DND-41 (cell line): ENCODE measurements at regions not wholly inside any gene's neighbourhood (a gene's known extent, or its start where the extent isn't known, plus 50 kb on each side); places are given as distances from the start of the nearest gene placed in this dataset.

Source experiments
- EZH2 ChIP-seq: IDR thresholded peaks from 3 replicates; pipeline ENCODE4 v1.6.1; 2012; ENCODE audit warnings: borderline replicate concordance, low read depth, mild to moderate bottlenecking, moderate library complexity, low read length, inconsistent platforms; ENCODE audit not compliant: severe bottlenecking
- TF ChIP-seq, protein P1 (sequence below): IDR thresholded peaks from 2 replicates; pipeline ENCODE4 v1.5.1; 2012; ENCODE audit warnings: borderline replicate concordance, low read length, moderate library complexity, mild to moderate bottlenecking; ENCODE audit not compliant: poor library complexity, severe bottlenecking; ENCODE audit errors: extremely low read depth

GRCh38 chrX:131778269-131779218, 234.7 kb downstream of the OR13H1 start:
- TF ChIP-seq, protein P1, sequence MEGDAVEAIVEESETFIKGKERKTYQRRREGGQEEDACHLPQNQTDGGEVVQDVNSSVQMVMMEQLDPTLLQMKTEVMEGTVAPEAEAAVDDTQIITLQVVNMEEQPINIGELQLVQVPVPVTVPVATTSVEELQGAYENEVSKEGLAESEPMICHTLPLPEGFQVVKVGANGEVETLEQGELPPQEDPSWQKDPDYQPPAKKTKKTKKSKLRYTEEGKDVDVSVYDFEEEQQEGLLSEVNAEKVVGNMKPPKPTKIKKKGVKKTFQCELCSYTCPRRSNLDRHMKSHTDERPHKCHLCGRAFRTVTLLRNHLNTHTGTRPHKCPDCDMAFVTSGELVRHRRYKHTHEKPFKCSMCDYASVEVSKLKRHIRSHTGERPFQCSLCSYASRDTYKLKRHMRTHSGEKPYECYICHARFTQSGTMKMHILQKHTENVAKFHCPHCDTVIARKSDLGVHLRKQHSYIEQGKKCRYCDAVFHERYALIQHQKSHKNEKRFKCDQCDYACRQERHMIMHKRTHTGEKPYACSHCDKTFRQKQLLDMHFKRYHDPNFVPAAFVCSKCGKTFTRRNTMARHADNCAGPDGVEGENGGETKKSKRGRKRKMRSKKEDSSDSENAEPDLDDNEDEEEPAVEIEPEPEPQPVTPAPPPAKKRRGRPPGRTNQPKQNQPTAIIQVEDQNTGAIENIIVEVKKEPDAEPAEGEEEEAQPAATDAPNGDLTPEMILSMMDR: no peak
- TF ChIP-seq EZH2: no peak
